GM21717 (cell line): ENCODE measurements at regions not wholly inside any gene's neighbourhood (a gene's known extent, or its start where the extent isn't known, plus 50 kb on each side); places are given as distances from the start of the nearest gene placed in this dataset.
"Not testable (repeated sequence)": the region's sequence is repeated elsewhere in the genome, so short reads cannot be mapped to it uniquely, and the experiment has no call there.

ENCODE experiments used
- ATAC-seq: cut with Tn5 transposase; IDR thresholded peaks from one replicate; pipeline ENCODE4 v1.9.1; 2021; ENCODE audit warnings: mild to moderate bottlenecking, moderate library complexity; ENCODE audit not compliant: unreplicated experiment

DNA sequence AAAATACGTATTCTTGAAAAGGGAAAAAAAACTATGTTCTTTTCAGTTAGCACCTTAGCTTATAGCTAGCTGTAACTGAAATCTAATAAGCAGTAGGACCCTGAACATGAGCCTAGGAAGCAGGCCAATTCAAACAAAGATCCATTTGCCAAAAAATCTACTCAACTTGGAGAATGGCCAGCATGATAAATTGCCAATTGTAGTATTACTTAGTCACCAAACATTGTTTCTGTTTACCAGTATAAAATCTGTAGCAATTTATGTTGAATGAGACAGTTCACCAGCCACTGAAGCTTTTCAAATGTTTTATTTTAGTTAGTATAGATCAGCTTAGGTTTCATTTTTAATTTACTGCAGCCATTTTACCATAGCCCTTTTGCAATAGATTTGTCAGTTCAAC lies 323.6 kb upstream of the DIPK2B start:
- no peak for ATAC-seq

DNA sequence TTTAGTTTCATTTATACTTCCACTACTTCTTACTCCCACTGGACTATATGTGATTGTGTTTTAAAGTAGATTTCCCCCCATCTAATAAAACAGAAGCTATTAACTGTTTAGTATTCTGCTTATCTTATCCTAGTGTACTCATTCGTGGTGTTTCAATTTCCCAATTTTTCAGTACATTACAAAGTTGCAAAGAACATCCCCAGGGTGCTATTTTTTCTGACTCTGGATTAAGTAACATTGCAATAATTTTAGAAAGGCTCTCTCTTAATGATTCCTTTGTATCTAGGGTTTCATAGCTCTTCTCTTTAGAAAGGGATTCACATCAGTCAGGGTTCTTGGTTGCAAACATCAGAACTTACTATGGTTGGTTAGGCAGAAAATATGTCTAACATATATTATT lies 317.9 kb upstream of the DIPK2B start:
- no peak for ATAC-seq

DNA sequence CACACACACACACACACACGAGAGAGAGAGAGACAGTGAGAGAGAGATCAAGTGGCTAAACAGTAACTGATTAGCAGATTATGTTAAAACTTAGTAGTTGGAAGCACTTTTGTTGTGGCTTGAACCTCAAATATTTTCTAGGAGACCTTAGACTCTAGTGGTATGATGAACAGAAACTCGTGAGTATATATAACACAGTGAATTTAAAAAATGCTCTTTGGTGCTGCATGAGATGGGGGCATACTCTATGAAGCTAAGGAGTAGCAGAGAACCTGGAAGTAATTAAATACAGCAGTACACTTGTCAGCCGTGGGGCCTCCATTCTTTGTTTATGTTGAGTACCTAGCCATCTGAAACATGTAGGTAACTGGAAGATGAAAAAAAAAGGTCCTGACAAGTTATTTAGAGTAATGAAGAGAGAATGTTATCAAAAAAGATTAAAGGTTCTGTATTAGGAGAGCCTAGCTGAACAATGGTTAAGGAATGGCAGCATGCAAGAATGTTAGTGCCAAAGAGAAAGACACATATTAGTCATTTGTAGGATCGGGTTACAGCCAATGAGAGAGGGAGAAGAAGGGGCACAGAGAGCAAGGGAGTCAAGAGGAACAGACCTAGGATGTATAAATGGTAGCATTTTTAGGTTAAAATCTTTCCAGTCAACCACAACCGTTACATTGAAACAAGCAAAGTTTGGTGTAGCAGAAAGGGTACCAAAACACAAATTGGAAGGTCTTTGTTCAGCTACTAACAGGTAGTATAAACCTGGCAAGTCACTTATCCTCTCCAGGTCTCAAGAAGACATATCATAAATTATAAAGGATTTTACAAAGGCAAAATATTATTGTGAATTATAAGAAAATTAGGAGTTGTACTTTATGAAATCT lies 316.7 kb upstream of the DIPK2B start:
- no peak for ATAC-seq

DNA sequence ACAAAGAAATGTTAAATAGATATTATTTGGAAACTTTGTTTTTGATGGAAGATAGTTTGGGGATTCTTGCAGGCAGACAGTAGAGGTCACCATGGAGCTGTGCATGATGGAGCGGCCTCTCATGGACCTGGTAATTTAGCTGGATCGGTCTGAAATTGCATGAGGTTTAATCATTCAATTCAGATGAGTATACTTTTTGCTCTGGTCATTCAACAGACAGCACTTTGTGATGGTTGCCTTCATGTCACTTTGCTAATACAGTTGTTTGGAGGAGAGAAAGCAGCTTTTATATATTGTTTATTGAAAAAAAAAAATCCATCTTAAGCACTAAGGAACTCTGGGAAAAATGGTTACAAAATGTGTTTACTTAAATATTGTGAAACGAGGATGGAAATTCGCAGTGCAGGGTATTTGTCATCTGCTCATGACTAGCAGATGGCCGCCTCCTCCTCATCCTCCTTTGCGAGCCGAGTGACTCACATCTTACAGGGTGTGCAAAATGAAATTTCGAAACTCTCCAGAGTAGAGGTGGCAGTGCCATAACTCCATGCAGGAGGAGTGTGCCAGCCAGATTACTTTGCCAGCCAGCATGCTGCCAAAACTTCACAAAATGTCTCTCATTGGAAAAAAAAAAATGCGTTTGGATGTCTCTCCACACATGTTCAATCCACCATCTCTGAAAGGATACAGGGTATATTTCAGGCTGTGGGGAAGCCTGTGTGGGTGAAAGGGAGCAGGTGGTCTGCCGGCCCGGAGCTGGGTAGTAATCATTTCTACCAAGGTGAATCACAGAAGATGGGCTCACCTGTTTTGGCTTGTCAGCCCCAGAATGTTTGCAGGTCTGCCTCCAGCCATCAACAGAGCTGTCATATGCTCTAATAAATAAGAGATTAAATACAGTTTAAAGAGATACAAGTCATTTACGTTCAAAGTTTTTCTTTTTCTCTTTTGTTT lies 314.9 kb upstream of the DIPK2B start:
- ATAC-seq = no peak

DNA sequence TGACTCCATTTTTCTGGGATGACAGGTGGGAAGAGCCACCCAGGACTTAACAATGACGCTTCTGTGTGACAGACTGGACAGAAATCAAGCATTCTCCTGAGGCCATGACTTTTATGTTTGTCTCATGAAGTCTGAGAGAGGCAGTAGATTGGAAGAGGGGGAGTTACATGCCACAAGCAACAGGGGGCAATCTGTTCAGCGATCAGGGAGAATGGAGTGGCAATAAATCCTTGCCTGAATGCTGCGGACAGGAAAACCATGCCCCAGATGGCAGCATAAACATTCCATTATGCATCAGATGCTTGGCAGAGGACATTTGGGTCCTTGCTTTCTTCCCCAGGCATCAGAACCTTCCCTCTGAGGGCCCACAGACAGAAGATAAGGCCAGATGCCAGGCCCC lies 312.4 kb upstream of the DIPK2B start:
- no peak for ATAC-seq

DNA sequence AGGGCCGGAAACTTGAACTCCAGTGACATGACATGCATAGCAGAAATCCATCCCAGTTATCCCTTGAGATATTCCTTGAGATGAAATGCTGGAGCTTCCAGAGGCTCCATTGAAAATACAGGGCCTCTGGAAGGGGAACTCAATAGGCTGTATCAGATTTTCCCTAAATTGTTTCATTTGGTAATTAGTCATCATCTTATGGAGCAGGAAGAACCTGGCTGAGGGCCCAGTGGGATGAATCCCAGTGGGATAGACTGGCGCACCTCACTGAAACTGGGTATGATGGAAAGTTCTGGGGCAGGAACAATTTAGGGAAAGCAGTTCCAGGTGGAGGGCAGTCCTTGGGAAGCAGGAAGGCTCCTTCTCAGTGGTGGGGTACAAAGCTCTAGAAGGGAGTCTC lies 307.8 kb upstream of the DIPK2B start:
- no peak for ATAC-seq

DNA sequence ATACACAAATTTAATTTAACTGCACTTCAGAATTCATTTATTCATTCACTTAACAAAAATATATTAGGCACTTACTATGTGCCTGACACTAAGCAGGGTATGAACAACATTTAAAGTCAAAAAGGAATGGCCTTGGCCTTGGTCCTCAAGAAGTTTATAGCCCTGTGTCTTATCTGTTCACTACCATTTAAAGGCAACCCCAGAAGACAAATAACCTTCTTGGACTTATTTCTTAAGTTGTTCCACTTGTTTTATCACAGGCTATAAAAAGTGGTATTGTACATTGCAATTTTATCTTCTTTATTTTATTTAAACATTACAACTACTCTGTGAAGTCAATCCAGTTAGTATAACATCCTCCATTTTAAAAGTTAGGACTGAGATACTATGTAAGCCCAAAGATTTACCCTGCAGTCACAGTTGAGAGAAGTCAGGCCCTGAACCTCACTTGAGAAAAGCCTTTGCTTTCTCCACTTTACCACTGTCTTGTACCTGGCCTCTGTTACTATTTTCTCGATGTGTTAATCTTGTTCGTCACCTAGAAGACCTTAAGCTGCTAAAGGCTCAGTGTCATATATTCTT lies 305.6 kb upstream of the DIPK2B start:
- ATAC-seq = no peak

DNA sequence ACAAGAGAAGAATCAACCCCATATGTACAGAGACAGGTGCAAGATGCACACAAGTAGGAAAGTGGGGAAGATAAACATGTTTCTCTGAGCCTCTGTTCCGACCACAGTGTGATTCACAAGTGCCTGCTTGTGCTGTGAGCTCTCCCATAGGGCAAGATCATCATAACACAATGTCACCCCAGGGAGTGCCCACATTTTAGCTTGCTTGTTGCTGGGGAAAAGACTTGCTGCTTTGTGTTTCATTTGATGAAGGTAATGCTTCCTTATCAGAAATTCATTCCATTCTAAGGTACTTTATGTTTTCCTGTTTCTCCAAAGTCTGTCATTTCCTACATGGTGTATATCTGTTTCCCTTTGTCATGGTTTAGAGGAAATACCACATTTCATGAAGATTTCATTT lies 304.5 kb upstream of the DIPK2B start:
- no peak for ATAC-seq

DNA sequence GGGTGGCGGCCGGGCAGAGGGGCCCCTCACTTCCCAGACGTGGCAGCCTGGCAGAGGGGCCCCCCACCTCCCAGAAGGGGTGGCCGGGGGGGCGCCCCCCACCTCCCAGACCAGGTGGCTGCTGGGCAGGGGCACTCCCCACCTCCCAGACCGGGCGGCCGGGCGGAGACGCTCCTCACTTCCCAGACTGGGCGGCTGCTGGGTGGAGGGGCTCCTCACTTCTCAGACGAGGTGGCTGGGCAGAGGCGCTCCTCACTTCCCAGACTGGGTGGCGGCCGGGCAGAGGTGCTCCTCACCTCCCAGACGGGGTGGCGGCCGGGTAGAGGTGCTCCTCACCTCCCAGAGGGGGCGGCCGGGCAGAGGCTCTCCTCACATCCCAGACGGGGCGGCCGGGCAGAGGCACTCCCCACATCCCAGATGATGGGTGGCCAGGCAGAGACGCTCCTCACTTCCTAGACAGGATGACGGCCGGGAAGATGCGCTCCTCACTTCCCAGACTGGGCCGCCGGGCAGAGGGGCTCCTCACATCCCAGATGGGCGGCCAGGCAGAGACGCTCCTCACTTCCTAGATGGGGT lies 303.2 kb upstream of the DIPK2B start:
- not testable (repeated sequence) for ATAC-seq

DNA sequence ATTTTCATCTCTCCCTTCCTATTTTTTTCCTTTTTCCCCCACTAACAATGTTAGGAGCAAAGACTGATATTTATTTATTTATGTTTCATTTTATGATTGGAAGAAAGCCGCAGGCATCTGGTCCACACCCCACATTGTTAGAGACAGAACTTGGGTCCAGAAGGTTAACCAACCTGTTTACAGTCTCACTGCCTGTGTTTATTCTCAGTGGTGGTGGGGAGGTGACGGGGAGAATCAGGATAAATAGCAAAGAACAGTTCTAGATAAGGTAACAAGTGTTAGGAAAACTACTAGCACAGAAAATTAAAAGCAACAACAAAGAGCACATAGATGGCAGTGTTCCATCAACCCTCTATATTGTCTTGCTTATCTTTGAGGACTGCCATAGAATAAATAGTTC lies 301.7 kb upstream of the DIPK2B start:
- no peak for ATAC-seq

DNA sequence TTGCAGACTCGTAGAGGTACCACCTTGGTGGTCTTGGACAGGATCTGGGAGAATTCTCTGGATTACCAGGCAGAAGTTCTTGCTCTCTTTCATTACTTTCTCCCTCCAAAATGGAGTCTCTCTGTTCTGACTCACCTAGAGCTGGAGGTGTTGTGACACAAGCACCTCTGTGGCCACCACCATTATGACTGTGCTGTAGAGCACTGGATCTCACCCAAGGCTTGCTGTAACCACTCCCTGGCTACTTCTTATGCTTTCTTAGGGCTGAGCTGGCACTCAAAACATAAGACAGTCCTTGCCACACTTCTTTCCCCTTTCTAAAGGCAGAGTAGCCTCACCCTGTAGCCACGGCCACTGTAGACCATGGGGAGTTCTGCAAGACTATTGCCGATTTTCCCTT lies 296.6 kb upstream of the DIPK2B start:
- no peak for ATAC-seq

DNA sequence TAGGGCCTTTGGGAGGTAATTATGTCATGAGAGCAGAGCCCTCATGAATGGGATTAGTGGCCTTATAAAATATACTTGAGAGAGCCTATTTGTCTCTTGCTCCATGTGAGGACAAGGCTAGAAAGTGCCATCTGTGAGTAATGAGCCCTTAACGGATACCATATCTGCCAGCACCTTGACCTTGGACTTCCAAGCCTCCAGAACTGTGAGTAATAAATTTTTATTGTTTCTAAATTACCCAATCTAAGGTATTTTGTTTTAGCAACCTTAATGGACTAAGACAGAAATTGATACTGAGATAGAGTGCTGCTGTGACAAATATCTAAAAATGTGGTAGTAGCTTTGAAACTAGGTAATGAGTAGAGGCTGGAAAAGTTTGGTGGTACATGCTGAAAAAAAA lies 285.0 kb upstream of the DIPK2B start:
- ATAC-seq = no peak

DNA sequence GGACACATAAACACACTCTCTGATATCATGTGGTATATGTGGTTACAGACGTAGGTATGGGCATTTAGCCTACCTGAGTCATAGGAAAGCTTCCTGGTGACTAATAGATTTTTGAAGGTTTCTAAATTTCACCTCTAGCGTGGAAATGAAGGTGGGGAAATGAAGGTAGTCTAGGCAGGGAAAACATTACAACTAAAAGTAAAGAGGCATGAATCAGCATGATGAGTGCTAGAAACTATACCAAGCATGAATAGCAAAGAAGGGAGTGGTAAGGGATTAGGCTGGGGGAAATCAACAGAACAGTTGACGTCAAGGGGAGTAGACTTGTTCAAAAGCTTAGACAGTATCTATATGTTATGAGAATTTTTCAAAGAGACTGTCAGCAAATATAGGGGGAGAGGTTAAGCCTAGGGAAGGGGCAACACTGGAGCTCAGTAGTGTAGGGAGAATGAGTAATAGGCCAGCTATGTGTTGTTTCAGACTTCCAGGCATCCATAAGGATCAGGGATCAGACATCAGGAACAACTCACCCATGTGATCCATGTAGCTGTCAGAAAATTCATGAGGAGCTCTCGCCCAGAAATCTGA lies 279.3 kb upstream of the DIPK2B start:
- ATAC-seq = no peak

DNA sequence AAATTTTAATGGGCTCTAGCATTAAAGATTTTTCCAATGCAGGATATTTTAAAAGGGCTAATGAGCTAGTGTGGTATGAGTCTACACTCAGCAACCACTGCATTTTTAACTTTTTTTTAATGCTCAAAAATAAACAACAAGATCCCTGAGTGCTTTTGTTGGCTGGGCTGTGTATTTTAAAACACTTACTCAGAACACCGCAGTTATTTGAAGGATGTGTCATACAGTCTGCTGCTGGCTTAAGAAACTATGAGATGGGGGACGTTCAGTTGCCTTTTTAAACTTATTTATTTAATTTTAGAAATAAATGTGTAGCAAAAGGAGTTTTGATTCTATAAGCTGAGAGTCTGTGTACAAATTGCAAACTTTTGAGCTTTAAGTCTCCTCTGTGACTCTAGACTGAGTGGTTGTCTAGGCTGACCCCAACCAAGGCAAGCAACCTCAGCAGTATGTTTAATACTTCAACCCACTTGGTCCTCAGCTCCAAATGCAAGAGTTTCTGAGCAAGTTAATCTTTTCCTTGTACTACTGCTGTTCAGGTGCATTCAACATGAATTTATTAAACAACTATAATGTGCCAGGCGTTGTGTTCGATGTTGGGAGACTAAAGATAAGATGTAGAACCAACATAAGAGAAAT lies 278.6 kb upstream of the DIPK2B start:
- ATAC-seq = no peak

DNA sequence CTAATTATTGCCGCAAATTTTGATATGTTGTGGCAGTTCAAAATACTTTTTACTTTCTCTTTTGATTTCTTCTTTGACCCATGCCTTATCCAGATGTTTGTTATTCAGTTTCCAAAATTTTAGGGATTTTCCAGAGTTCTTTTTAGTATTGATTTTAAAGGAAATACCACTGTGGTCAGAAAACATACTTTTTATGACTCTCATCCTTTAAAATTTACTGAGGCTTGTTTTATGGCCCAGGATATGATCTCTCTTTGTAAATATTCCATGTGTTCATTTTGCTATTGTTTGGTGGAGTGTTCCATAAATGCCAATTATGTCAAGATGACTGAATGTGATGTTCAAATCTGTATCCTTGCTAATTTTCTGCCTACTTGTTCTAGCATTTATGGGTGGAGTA lies 272.3 kb upstream of the DIPK2B start:
- ATAC-seq = no peak

DNA sequence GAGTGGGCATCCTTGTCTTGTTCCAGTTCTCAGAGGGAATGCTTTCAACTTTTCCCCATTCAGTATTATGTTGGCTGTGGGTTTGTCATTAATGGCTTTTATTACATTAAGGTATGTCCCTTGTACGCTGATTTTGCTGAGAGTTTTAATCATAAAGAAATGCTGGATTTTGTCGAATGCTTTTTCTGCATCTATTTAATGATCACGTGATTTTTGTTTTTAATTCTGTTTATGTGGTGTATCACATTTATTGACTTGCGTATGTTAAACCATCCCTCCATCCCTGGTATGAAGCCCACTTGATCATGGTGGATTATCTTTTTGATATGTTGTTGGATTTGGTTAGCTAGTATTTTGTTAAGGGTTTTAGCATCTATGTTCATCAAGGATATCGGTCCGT lies 266.9 kb upstream of the DIPK2B start:
- ATAC-seq = not testable (repeated sequence)

DNA sequence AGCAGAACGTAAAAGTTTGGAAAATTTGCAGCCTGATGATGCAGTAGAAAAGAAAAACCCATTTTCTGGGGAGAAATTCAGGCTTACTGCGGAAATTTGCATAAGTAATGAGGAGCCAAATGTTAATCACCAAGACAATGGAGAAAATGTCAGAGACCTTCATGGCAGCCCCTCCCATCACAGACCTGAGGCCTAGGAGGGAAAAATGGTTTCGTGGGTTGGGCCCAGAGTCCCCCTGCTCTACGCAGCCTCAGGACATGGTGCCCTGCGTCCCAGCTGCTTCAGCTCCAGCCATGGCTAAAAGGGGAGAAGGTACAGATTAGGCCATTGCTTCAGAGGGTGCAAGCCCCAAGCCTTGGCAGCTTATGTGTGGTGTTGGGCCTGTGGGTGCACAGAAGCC lies 255.1 kb upstream of the DIPK2B start:
- not testable (repeated sequence) for ATAC-seq

DNA sequence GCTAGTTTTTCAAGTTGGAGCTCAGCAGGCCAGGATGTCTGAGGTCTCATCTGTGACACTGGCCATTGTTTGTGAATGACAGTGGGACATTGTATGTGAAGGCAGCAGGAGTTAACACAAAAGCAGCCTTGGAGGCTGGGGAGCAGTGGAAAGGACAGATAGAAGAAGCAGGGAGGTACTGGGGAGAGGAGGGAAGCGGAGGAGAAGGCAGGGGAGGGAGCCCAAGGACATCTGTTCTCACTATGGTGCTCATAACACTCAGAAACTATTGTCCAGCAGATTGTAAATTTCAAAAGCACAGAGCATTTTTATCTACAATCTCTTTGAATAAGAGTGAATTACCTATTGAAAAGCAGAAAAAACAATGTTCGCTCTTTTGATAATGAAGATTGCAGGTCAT lies 253.6 kb upstream of the DIPK2B start:
- no peak for ATAC-seq

DNA sequence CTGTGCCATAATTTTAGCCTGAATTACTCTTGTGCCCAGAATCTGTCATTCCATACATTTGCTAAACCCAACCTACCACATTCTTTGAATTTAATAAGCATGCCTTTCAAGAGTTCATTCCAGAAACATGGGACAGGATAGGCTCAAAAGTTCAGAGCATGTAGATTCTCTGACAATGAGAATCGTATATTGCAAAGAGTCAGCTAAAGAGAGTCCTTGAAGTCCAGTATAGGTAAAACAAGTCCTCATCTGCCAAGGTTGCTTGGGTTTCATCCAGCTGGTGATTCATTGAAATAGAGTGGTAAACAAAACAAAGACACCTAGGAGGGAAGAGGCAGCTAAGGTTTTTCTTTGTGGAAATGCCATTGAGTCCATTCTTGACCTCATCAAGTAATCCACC lies 249.3 kb upstream of the DIPK2B start:
- no peak for ATAC-seq

DNA sequence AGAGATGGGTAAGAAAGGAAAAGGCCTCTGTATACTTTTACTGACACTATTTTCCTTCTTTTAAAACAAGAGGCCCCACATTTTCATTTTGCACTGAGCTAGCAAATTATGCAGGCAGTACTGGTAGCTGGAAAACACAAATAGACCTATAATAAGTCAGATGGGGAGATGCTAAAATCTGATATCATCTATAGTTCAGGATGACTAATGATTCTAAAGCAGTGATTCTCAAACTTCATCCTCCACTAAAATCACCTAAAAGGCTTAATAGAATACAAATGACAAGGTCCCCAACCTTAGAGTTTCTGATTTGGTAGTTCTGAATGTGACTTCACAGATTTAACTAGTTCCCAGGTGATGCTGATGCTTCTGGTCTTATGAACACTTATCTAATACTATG lies 247.3 kb upstream of the DIPK2B start:
- ATAC-seq = no peak
